ENCODE measurements at regions not wholly inside any gene's neighbourhood (a gene's known extent, or its start where the extent isn't known, plus 50 kb on each side); places are given as distances from the start of the nearest gene placed in this dataset.

DNA sequence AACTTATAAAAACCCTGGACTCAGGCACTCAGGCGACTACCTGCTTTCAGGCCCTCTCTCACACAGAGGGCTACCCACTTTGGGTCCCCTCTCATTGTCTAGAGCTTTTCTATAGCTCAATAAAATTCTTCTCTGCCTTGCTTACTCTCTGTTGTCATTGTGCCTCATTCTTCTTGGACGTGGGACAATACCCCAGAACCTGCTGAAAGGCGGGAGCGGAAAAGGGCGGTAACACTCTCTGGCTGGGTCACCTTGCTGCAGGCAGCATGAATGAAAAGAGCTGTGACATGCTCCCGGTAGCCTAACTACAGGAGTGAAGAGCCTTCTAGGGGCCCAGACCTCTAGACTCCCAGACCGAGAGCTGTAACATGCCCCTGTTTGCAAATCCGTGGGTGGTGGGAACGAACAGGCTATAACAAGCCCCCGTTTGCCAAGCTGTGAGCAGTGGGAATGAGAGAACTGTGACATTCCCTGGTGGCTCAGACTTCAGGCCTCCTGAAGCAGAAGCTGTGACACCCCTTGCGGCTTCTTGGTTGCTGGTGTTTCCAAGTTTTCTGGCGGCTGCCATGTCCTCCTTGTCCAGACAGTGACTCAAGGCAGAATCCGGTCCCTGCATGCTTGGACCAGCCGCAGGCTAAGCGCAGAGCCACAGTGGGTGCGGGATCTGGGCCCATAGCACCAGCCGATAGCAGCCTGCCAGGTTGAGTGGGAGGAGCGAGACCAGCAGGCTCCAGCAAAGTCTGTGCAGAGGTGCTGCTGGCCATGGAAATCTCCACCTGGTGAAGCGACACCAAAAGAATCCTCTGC is 684.6 kb downstream of the ARAP2 start:
- TF ChIP-seq, protein P1, sequence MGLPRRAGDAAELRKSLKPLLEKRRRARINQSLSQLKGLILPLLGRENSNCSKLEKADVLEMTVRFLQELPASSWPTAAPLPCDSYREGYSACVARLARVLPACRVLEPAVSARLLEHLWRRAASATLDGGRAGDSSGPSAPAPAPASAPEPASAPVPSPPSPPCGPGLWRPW (IDR thresholded peaks at IDR 0.05): no peak
- TF ChIP-seq MAFK (IDR thresholded peaks at IDR 0.05; ENCODE audit: partially characterized antibody) (no peak), CBX8 (IDR thresholded peaks at IDR 0.05) (no peak), EHMT2 (IDR thresholded peaks at IDR 0.05; ENCODE audit: low read depth) (no peak), TP53 (CRISPR knock-in tag; IDR thresholded peaks at IDR 0.05) (no peak)
- TF ChIP-seq, protein P2, sequence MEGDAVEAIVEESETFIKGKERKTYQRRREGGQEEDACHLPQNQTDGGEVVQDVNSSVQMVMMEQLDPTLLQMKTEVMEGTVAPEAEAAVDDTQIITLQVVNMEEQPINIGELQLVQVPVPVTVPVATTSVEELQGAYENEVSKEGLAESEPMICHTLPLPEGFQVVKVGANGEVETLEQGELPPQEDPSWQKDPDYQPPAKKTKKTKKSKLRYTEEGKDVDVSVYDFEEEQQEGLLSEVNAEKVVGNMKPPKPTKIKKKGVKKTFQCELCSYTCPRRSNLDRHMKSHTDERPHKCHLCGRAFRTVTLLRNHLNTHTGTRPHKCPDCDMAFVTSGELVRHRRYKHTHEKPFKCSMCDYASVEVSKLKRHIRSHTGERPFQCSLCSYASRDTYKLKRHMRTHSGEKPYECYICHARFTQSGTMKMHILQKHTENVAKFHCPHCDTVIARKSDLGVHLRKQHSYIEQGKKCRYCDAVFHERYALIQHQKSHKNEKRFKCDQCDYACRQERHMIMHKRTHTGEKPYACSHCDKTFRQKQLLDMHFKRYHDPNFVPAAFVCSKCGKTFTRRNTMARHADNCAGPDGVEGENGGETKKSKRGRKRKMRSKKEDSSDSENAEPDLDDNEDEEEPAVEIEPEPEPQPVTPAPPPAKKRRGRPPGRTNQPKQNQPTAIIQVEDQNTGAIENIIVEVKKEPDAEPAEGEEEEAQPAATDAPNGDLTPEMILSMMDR (IDR thresholded peaks at IDR 0.05): no peak
